ENCODE measurements at regions not wholly inside any gene's neighbourhood (a gene's known extent, or its start where the extent isn't known, plus 50 kb on each side); places are given as distances from the start of the nearest gene placed in this dataset.
"Not testable (repeated sequence)": the region's sequence is repeated elsewhere in the genome, so short reads cannot be mapped to it uniquely, and the experiment has no call there.

- no peak for DNase-seq
Measured at GRCh38 chr14:105911006-105911847, 384.8 kb downstream of the TMEM121 start.

DNA sequence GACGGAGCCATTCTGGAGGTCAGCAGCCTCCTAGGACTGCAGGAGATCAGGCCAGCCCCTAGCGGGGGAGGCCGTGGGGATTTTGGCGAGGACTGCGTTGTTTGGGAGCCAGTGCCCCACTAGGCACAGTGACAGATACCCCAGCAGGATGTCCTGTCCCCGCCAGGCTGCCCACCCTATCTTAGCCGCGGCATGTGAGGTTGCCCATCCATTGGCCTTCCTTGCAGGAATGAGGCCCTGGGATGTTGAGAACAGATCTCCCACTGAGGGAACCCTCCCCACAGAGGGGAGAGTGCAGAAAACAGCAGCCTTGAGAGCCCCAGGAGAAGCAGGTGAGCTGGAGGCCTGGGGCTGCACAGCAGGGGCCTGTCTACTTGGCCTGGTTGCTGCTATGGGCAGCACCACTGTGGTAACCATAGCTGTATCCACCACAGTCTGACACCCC, 385.5 kb downstream of the TMEM121 start:
- DNase-seq: not testable (repeated sequence)

GRCh38 chr14:105912641-105913180, 386.3 kb downstream of the TMEM121 start:
- DNase-seq: no peak

GRCh38 chr14:105913221-105913620, 386.8 kb downstream of the TMEM121 start:
- DNase-seq: no peak

GRCh38 chr14:105913861-105914260, 387.5 kb downstream of the TMEM121 start:
- no peak for DNase-seq

GRCh38 chr14:105914281-105914680, 387.9 kb downstream of the TMEM121 start:
- DNase-seq: not testable (repeated sequence)

- DNase-seq: no peak
Measured at GRCh38 chr14:105914738-105915385, 388.5 kb downstream of the TMEM121 start.

DNA sequence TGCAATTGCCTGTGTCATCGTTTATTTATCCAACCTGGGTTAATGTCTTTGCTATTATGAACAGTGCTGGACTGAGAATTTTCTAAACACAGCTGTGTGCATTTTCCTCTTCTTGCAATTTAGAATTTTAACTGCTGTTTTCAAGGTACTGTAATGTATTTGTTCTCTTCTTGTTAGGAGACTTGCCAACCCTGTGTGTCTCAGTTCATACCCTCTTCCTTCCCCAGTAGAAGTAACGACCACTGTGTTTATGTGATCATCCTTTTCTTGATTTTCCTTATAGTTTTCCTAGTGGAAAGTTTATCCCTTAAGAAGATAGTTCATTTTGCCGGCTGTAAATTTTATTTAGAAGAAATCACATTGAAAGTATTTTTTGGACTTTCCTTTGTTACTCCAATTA, 389.2 kb downstream of the TMEM121 start:
- not testable (repeated sequence) for DNase-seq

DNA sequence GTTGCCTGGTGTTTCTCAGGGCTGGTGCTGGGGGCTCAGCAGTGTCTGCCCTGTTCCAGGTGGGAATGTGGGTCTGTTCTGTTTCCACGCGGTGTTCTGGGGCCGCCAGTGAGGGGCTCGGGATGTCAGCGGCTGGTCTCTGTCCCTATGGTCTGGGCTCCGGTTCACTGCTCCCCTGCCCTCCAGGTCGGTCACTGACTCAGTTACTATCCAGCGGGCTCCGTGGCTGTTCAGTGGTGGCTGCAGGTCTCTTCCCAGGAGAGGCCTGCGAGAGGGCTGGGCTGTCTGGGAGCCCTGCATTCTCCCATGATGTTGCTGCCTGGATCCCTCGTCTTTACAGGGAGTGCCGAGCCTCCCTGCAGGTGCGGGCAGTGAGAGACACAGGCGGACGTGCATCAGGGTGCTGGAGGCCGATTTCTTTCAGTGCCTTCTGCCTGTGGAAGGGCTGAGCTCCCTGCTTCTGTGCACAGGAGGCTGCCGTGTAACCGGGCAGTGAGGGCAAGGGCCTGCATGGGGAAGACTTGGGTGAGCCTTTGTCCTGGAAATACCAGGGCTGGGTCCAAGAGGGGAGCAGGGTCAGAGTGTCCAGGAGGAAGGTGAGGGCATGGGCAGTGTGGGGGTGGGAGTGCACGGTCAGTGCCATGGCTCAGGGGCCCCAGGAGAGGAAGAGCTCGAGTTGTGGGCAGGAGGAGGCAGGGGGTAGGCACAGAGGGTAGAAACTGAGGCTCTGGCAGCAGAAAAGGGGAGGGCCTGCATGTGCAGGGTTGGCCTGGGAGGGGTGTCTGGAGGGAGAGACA, 391.0 kb downstream of the TMEM121 start:
- DNase-seq: not testable (repeated sequence)

DNA sequence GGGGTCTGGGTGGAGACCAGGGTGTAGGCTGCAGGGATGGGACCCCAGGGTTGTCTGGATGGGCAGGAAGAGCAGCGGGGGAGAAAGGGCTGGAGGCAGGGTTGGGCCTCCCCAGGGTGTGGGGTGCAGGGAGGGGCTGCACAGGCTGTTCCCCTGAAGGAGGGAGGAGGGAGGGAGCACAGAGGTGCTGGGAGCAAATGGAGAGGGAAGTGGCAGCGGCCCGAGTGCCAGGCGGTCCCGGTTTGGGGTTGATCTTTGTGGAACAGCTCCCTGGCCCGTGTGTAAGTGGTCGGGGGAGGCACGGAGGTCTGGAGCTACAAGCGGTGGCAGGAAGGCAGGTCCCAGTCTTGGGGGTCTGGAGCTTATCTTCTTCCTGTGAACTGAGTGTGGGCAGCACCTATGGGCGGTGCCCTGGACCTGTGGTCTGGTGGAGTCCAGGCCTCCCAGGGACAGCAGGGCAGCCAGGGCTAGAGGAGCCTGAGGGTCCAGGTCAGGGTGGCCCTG, 391.6 kb downstream of the TMEM121 start:
- DNase-seq: no peak

GRCh38 chr14:105918496-105919262, 392.3 kb downstream of the TMEM121 start:
- no peak for DNase-seq

- DNase-seq: no peak
Measured at GRCh38 chr14:105919458-105920150, 393.2 kb downstream of the TMEM121 start.

DNA sequence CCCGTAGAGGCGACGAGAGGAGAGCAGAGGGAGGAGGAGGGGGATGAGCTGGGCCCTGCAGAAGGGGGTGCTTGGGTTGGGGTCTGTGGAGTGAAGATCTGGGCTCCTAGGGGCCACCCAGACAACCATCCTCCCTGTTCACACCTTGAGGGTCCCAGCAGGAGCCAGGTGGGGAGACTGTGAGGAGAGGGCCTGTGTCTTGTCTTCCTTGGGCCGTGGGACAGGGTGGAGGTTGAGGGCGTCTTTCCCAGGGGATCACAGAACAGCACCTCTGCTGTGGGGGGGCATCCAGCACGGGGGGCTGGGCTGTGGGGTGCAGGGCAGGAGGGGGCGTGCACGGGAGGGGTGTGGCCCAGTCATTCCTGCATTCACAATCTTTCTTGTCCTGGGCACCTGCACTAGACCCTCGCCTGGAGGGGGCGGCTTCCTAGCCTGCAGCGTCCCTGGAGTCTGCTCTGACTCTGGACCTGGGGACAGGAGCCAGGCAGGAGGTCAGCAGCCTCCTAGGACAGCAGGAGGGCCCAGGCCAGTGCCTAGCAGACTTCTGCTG, 393.8 kb downstream of the TMEM121 start:
- not testable (repeated sequence) for DNase-seq

GRCh38 chr14:105920803-105921755, 394.7 kb downstream of the TMEM121 start:
- not testable (repeated sequence) for DNase-seq

DNA sequence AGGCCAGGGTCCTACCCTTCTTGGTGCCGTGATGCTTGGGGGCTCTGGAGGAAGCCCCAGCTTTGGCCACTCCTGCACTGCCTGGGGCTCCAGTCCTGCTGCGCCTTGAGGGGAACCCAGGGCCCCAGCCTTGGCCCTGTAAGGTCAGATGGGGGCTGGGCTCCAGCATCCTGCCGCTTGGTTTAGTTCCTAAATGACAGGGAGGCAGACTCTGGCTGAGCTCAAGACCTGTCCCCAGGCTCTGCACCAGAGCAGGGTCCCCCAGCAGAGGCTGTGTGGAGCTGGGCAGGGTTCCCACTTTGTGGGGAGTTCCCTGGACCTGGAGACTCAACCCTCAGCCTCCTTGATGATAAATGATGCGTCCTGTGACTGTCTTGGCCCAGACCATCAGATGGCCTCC, 395.4 kb downstream of the TMEM121 start:
- not testable (repeated sequence) for DNase-seq

GRCh38 chr14:105923520-105924191, 397.3 kb downstream of the TMEM121 start:
- DNase-seq: not testable (repeated sequence)

DNA sequence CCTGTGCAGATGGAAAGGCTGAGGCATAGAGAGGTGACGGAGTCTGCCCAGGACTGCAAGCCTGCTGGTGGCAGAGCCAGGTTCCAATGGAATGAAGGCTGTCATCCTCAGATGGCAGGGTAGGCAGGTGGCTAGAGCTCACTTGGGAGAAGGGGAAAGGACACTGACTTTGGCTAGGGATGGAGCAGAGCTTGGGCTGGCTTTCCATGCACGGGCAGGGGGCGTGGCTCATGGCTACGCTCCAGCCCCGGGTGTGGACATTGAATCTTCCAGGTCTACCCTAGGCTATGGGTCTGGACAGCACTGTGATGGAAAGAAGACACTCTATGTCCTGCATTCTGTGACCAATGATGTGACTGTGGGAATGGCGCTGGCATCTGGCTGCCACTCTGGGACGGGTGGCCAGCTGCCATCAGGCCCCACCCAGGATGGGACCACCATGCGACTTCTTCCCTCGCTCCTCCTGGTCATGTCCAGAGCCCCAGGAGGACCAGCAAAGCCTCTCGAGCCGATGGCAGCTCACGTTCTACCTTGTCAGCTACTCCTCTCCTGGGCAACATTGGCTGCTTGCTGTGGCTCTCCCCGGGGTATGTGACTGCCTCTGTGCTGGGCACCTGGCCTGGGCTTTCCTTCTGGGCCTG, 398.7 kb downstream of the TMEM121 start:
- DNase-seq: no peak

DNA sequence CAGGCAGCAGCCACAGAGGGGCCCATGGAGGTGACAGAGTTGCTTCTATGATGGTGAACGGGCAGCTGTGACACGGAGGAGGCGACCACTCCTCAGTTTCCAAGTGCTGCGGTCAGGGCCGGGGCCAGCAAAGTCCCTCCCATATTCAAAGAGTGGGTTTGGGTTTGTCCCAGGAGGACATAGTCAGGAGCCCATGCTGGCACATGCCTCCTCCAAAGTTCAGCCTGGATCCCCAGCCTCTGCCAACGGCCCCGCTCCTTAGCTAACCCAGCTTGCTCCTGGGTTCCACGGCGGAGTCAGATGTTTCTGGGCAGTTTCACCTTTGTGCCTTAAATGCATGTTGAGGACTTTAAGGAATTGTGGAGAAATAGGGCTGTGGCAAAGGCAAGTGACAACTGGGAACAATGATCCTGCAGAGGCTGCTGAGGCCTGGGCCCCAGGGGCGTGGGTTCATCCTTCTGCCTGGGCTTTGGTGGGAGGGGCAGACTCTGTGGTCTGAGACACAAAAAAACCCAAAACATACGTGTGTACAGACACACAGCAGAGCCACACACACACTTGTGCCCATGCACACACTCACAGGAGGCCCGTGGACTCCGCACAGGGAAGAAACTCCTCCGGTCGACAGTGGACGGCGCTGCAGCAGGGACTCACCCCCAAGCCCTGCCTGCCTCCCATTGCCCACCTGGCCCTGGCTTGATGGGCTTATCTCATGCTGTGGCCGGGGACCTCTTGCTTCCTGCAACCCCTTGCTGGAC, 399.4 kb downstream of the TMEM121 start:
- DNase-seq: no peak
